H9 (cell line): ENCODE measurements at regions not wholly inside any gene's neighbourhood (a gene's known extent, or its start where the extent isn't known, plus 50 kb on each side); places are given as distances from the start of the nearest gene placed in this dataset.
A peak's percentile ranks its signal among the peaks of the same experiment; 100 is the strongest.

ENCODE experiments used
- DNase-seq: peaks from one replicate; pipeline ENCODE4 v3.0.0-alpha.2; 2017
- H2AFZ ChIP-seq: one replicate; pipeline ENCODE4 v1.6.1; 2013; ENCODE audit warnings: mild to moderate bottlenecking, low read length, control low read depth, moderate library complexity
- H2AK5ac ChIP-seq: 2 replicates; pipeline ENCODE4 v1.6.1; 2013; ENCODE audit warnings: low read length, control low read depth, mixed read lengths; ENCODE audit not compliant: insufficient read length
- H2BK120ac ChIP-seq: one replicate; pipeline ENCODE4 v1.6.1; 2013; ENCODE audit warnings: low read depth, mild to moderate bottlenecking, low read length, control low read depth, inconsistent platforms; ENCODE audit not compliant: poor library complexity, severe bottlenecking
- H2BK12ac ChIP-seq: 2 replicates; pipeline ENCODE4 v1.6.1; 2013; ENCODE audit warnings: low read length, control low read depth, mixed read lengths, low read depth; ENCODE audit not compliant: insufficient read length
- H2BK15ac ChIP-seq: 2 replicates; pipeline ENCODE4 v1.6.1; 2013; ENCODE audit warnings: low read depth, low read length, control low read depth
- H2BK20ac ChIP-seq: one replicate; pipeline ENCODE4 v1.6.1; 2013; ENCODE audit warnings: low read depth, mild to moderate bottlenecking, low read length, control low read depth, inconsistent platforms; ENCODE audit not compliant: poor library complexity, severe bottlenecking
- H2BK5ac ChIP-seq: 2 replicates; pipeline ENCODE4 v1.6.1; 2013; ENCODE audit warnings: low read length, control low read depth, mixed read lengths; ENCODE audit not compliant: insufficient read length
- H3K14ac ChIP-seq: 2 replicates; pipeline ENCODE4 v1.6.1; 2013; ENCODE audit warnings: low read length, control low read depth; ENCODE audit not compliant: insufficient read depth
- H3K18ac ChIP-seq: 2 replicates; pipeline ENCODE4 v1.6.1; 2013; ENCODE audit warnings: low read depth, mild to moderate bottlenecking, mixed read lengths, low read length, control low read depth; ENCODE audit not compliant: insufficient read length
- H3K23ac ChIP-seq: 2 replicates; pipeline ENCODE4 v1.6.1; 2013; ENCODE audit warnings: low read length, control low read depth, mixed read lengths, low read depth; ENCODE audit not compliant: insufficient read length
- H3K23me2 ChIP-seq: 2 replicates; pipeline ENCODE4 v1.6.1; 2013; ENCODE audit warnings: low read depth, mild to moderate bottlenecking, mixed read lengths, low read length, control low read depth; ENCODE audit not compliant: insufficient read length, poor library complexity, severe bottlenecking
- H3K27ac ChIP-seq: 2 replicates; pipeline ENCODE4 v1.5.1; 2013; ENCODE audit warnings: low read length, control low read depth, mixed read lengths, low read depth; ENCODE audit not compliant: insufficient read length
- H3K27me3 ChIP-seq: 2 replicates; pipeline ENCODE4 v1.6.1; 2013; ENCODE audit warnings: low read length, control low read depth, inconsistent platforms; ENCODE audit not compliant: insufficient read depth
- H3K4ac ChIP-seq: 2 replicates; pipeline ENCODE4 v1.6.1; 2013; ENCODE audit warnings: low read depth, mild to moderate bottlenecking, control low read depth, inconsistent platforms, low read length, moderate library complexity
- H3K4me1 ChIP-seq: 2 replicates; pipeline ENCODE4 v1.6.1; 2013; ENCODE audit warnings: low read length, control low read depth, inconsistent platforms; ENCODE audit not compliant: insufficient read depth
- H3K4me2 ChIP-seq: 2 replicates; pipeline ENCODE4 v1.6.1; 2013; ENCODE audit warnings: low read length, control low read depth, mixed read lengths; ENCODE audit not compliant: insufficient read length, insufficient read depth
- H3K56ac ChIP-seq: 2 replicates; pipeline ENCODE4 v1.6.1; 2013; ENCODE audit warnings: low read depth, mild to moderate bottlenecking, mixed read lengths, low read length, control low read depth; ENCODE audit not compliant: insufficient read length
- H3K79me1 ChIP-seq: 2 replicates; pipeline ENCODE4 v1.6.1; 2013; ENCODE audit warnings: low read depth, mild to moderate bottlenecking, moderate library complexity, low read length, control low read depth, inconsistent platforms; ENCODE audit not compliant: insufficient read depth, poor library complexity, severe bottlenecking
- H3K79me2 ChIP-seq: 2 replicates; pipeline ENCODE4 v1.6.1; 2013; ENCODE audit warnings: low read length, control low read depth, inconsistent platforms; ENCODE audit not compliant: insufficient read depth
- H3K9ac ChIP-seq: 2 replicates; pipeline ENCODE4 v1.6.1; 2013; ENCODE audit warnings: low read length, control low read depth, mixed read lengths; ENCODE audit not compliant: insufficient read length; ENCODE audit errors: extremely low read depth
- H3K9me3 ChIP-seq: one replicate; pipeline ENCODE4 v1.6.1; 2013; ENCODE audit warnings: low read depth, low read length, inconsistent platforms; ENCODE audit not compliant: control insufficient read depth
- H3T11ph ChIP-seq: one replicate; pipeline ENCODE4 v1.6.1; 2013; ENCODE audit warnings: mild to moderate bottlenecking, low read length, control low read depth, inconsistent platforms
- H4K20me1 ChIP-seq: one replicate; pipeline ENCODE4 v1.6.1; 2013; ENCODE audit not compliant: control insufficient read depth, insufficient read length, insufficient read depth
- H4K5ac ChIP-seq: 2 replicates; pipeline ENCODE4 v1.6.1; 2013; ENCODE audit warnings: low read depth, mild to moderate bottlenecking, mixed read lengths, low read length, control low read depth; ENCODE audit not compliant: insufficient read length
- H4K8ac ChIP-seq: replicated peaks from 2 replicates; pipeline ENCODE4 v1.6.1; 2013; ENCODE audit warnings: low read length, control low read depth, mixed read lengths, low read depth; ENCODE audit not compliant: insufficient read length
- H4K91ac ChIP-seq: 2 replicates; pipeline ENCODE4 v1.6.1; 2013; ENCODE audit warnings: low read depth, mild to moderate bottlenecking, moderate library complexity, mixed read lengths, low read length, control low read depth; ENCODE audit not compliant: insufficient read length
- H3K27ac Mint-ChIP-seq, 3 experiments: 2 replicates in 2 of 3; 3 replicates in 1 of 3; pipeline ENCODE4 v1.8.0; 2020 to 2021; ENCODE audit warnings: mixed read lengths in 3 of 3, mild to moderate bottlenecking in 1 of 3, moderate library complexity in 1 of 3
- H3K27me3 Mint-ChIP-seq: 2 replicates; pipeline ENCODE4 v1.8.0; 2021; ENCODE audit warnings: low read depth, mild to moderate bottlenecking, moderate library complexity, mixed read lengths
- H3K36me3 Mint-ChIP-seq, 3 experiments: 2 replicates in 2 of 3; 3 replicates in 1 of 3; pipeline ENCODE4 v1.8.0; 2020 to 2021; ENCODE audit warnings: low read depth in 3 of 3, mixed read lengths in 3 of 3; ENCODE audit not compliant: insufficient read depth in 1 of 3
- H3K4me1 Mint-ChIP-seq, 2 experiments: 2 replicates each; pipeline ENCODE4 v1.8.0; 2020; ENCODE audit warnings: mixed read lengths in 2 of 2
- H3K4me3 Mint-ChIP-seq, 2 experiments: 2 replicates in 1 of 2; 3 replicates in 1 of 2; pipeline ENCODE4 v1.8.0; 2020 to 2021; ENCODE audit warnings: mild to moderate bottlenecking in 2 of 2, mixed read lengths in 2 of 2, moderate library complexity in 1 of 2
- H3K9me3 Mint-ChIP-seq, 2 experiments: 2 replicates in 1 of 2; 3 replicates in 1 of 2; pipeline ENCODE4 v1.8.0; 2020; ENCODE audit warnings: mild to moderate bottlenecking in 2 of 2, mixed read lengths in 2 of 2, moderate library complexity in 1 of 2
- CTCF ChIP-seq: fragments of 200-600 bp; sonication (generic); conservative IDR thresholded peaks from 3 replicates; pipeline ENCODE4 v1.8.0; 2021; ENCODE audit warnings: antibody characterized with exemption, mild to moderate bottlenecking
- WGBS: extraction: QIAGEN DNeasy Blood & Tissue Kit; methylation state at CpG from one replicate; pipeline ENCODE4 v1.1.7; 2013; ENCODE audit warnings: missing lambda C conversion rate, low lambda C conversion rate, mixed read lengths; ENCODE audit not compliant: insufficient read length; ENCODE audit errors: extremely low coverage; 5-methylcytosine and 5-hydroxymethylcytosine counted together

GRCh38 chr1:112817555-112818373 lies 102.6 kb upstream of the PPM1J start:
- no peak overlapping the region for H4K5ac ChIP-seq
- H3K27ac ChIP-seq, result peak overlapping the region; percentile 84
- H3K27me3 Mint-ChIP-seq, result no peaks in the 10 kb centered on the region
- H3K14ac ChIP-seq, result no peak overlapping the region
- H2BK20ac ChIP-seq, result no peak overlapping the region
- H3K18ac ChIP-seq, result no peak overlapping the region
- H3K23ac ChIP-seq, result no peak overlapping the region
- no peak overlapping the region for H2BK15ac ChIP-seq
- no peak overlapping the region for H3K4me2 ChIP-seq
- no peaks in the 10 kb centered on the region for H3K23me2 ChIP-seq
- no peak overlapping the region for H3K4ac ChIP-seq
- no peak overlapping the region for H2AK5ac ChIP-seq
- H3K79me1 ChIP-seq, result no peaks in the 10 kb centered on the region
- peak; percentile 97 for DNase-seq
- H4K8ac ChIP-seq, result no peak overlapping the region
- H4K91ac ChIP-seq, result no peak overlapping the region
- no peaks in the 10 kb centered on the region for H4K20me1 ChIP-seq
- H3K56ac ChIP-seq, result no peak overlapping the region
- no peak overlapping the region for H2BK120ac ChIP-seq
- H3K4me1 ChIP-seq, result peaks cover 10% of the 10 kb centered on the region; the same call in 1 of the 2 replicates
- WGBS, result no CpG with 5 or more reads among the region's 7 CpGs
- H2BK12ac ChIP-seq, result no peak overlapping the region
- no peak overlapping the region for H3K9ac ChIP-seq
- H3K79me2 ChIP-seq, result no peaks in the 10 kb centered on the region
- no peak overlapping the region for H2BK5ac ChIP-seq
- H2AFZ ChIP-seq, result no peak overlapping the region
- H3K27ac Mint-ChIP-seq, result peak overlapping the region; percentile 65 to 97 (median 90)
- H3T11ph ChIP-seq, result no peak overlapping the region
- TF ChIP-seq CTCF, result no peak
- peak overlapping the region in 1 of 2 experiments; percentile 7; a peak in 1 of 5 replicates for H3K4me3 Mint-ChIP-seq
- no peaks in the 10 kb centered on the region for H3K9me3 ChIP-seq
- no peaks in the 10 kb centered on the region; a peak in 1 of 5 replicates for H3K9me3 Mint-ChIP-seq
- peaks cover 0 to 17% (median 4%) of the 10 kb centered on the region in 3 experiments; a peak in 5 of 7 replicates for H3K36me3 Mint-ChIP-seq
- H3K4me1 Mint-ChIP-seq, result peaks cover 43% of the 10 kb centered on the region in 2 experiments
- no peaks in the 10 kb centered on the region for H3K27me3 ChIP-seq
